Mesothelial cell of epicardium (in vitro differentiated cells): ENCODE measurements at regions not wholly inside any gene's neighbourhood (a gene's known extent, or its start where the extent isn't known, plus 50 kb on each side); places are given as distances from the start of the nearest gene placed in this dataset.

Experiments used
- DNase-seq, 2 experiments: peaks; one replicate each; pipeline ENCODE4 v3.0.0; 2021; ENCODE audit warnings: low spot score in 2 of 2; ENCODE audit not compliant: unreplicated experiment in 2 of 2
- H3K27ac Mint-ChIP-seq: 2 replicates; pipeline ENCODE4 v1.8.0; 2021; ENCODE audit warnings: mixed read lengths
- H3K27me3 Mint-ChIP-seq: 2 replicates; pipeline ENCODE4 v1.8.0; 2021; ENCODE audit warnings: low read depth, mixed read lengths
- H3K36me3 Mint-ChIP-seq: 2 replicates; pipeline ENCODE4 v1.8.0; 2021; ENCODE audit warnings: mixed read lengths
- H3K4me1 Mint-ChIP-seq: 2 replicates; pipeline ENCODE4 v1.8.0; 2021; ENCODE audit warnings: mixed read lengths
- H3K4me3 Mint-ChIP-seq: 2 replicates; pipeline ENCODE4 v1.8.0; 2021; ENCODE audit warnings: mild to moderate bottlenecking, moderate library complexity, mixed read lengths
- H3K9me3 Mint-ChIP-seq: 2 replicates; pipeline ENCODE4 v1.8.0; 2021; ENCODE audit warnings: mixed read lengths
- CTCF ChIP-seq: fragments of 200-600 bp; sonication (generic); IDR thresholded peaks from one replicate; pipeline ENCODE4 v1.5.0; 2021; ENCODE audit warnings: antibody characterized with exemption; ENCODE audit not compliant: unreplicated experiment

- no peak overlapping the region for H3K4me3 Mint-ChIP-seq
- peaks cover 5% of the 10 kb centered on the region for H3K27me3 Mint-ChIP-seq
- no peaks in the 10 kb centered on the region for H3K36me3 Mint-ChIP-seq
- H3K9me3 Mint-ChIP-seq: peaks cover 9% of the 10 kb centered on the region
- H3K4me1 Mint-ChIP-seq: peaks cover 9% of the 10 kb centered on the region
- no peak for TF ChIP-seq CTCF
- no peak overlapping the region for H3K27ac Mint-ChIP-seq
- DNase-seq: no peak
These were observed 499.6 kb upstream of the C1orf87 start for GRCh38 chr1:60573121-60573520.

DNA sequence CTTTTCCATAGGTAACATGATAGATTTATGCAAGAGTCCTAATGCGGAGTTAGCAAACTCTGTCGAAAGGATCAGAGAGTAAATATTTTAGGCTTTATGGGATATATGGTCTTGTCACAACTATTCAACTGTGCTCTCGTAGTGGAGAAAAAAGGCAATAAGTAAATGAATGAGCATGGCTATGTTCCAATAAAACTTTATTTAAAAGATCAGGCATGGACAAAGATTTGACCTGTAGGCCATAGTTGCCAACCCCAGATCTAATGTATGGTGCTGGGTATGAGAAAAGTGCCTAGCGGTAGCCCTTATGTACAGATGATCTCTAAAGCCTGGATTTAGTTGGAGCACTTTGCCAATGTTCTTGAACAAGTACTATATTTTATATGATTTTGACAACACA is 498.8 kb upstream of the C1orf87 start:
- TF ChIP-seq CTCF: no peak
- DNase-seq: no peak
- Mint-ChIP-seq H3K4me3 (no peak overlapping the region), H3K4me1 (peaks cover 9% of the 10 kb centered on the region), H3K27me3 (peaks cover 4% of the 10 kb centered on the region), H3K36me3 (no peaks in the 10 kb centered on the region), H3K27ac (no peak overlapping the region), H3K9me3 (peaks cover 9% of the 10 kb centered on the region)

GRCh38 chr1:60571811-60572210 is 498.2 kb upstream of the C1orf87 start:
- no peak for DNase-seq

GRCh38 chr1:60569189-60569588 is 495.6 kb upstream of the C1orf87 start:
- TF ChIP-seq CTCF: no peak
- Mint-ChIP-seq H3K36me3 (no peaks in the 10 kb centered on the region), H3K9me3 (peaks cover 9% of the 10 kb centered on the region), H3K27me3 (peaks cover 4% of the 10 kb centered on the region), H3K27ac (no peak overlapping the region), H3K4me1 (peaks cover 27% of the 10 kb centered on the region), H3K4me3 (no peak overlapping the region)
- DNase-seq: no peak

More at GRCh38 chr1:60571811-60572210, 498.2 kb upstream of the C1orf87 start:
- peaks cover 4% of the 10 kb centered on the region for H3K27me3 Mint-ChIP-seq
- H3K9me3 Mint-ChIP-seq: peaks cover 9% of the 10 kb centered on the region
- no peaks in the 10 kb centered on the region for H3K36me3 Mint-ChIP-seq
- peaks cover 9% of the 10 kb centered on the region for H3K4me1 Mint-ChIP-seq
- no peak for TF ChIP-seq CTCF
- H3K27ac Mint-ChIP-seq: no peak overlapping the region
- no peak overlapping the region for H3K4me3 Mint-ChIP-seq

GRCh38 chr1:60567256-60567655 is 493.7 kb upstream of the C1orf87 start:
- Mint-ChIP-seq H3K36me3 (no peaks in the 10 kb centered on the region), H3K4me3 (no peak overlapping the region), H3K27ac (no peak overlapping the region), H3K4me1 (peaks cover 21% of the 10 kb centered on the region), H3K27me3 (peaks cover 14% of the 10 kb centered on the region), H3K9me3 (peaks cover 9% of the 10 kb centered on the region)
- no peak for TF ChIP-seq CTCF
- DNase-seq: no peak
